ENCODE measurements at regions not wholly inside any gene's neighbourhood (a gene's known extent, or its start where the extent isn't known, plus 50 kb on each side); places are given as distances from the start of the nearest gene placed in this dataset.

GRCh38 chrX:76919761-76920160 lies 492.3 kb downstream of the MAGEE1 start:
- Histone ChIP-seq H4K8ac (ENCODE audit: low read depth in 2 of 2, low read length in 2 of 2) (no peak overlapping the region), H3K27ac (ENCODE audit: insufficient read depth, low read length) (no peak overlapping the region), H3K36me3 (ENCODE audit: control insufficient read depth, insufficient read depth, low read length) (no peaks in the 10 kb centered on the region), H3K9me3 (ENCODE audit: control insufficient read depth, insufficient read depth, low read length) (no peaks in the 10 kb centered on the region), H3K14ac (replicated peaks; ENCODE audit: low read depth, low read length) (no peak overlapping the region), H3K27me3 (ENCODE audit: control insufficient read depth, insufficient read depth, low read length) (no peaks in the 10 kb centered on the region), H3K9ac (ENCODE audit: low read depth, low read length) (no peak overlapping the region), H2AK9ac (replicated peaks; ENCODE audit: low read depth, low read length, poor library complexity) (no peak overlapping the region), H4K91ac (ENCODE audit: insufficient read depth, low read depth, low read length) (no peak overlapping the region), H4K20me1 (ENCODE audit: insufficient read depth, low read length) (no peaks in the 10 kb centered on the region), H3K4ac (ENCODE audit: low read depth, low read length) (no peak overlapping the region), H4K5ac (ENCODE audit: low read depth, low read length) (no peak overlapping the region), H3K18ac (ENCODE audit: low read depth, low read length) (no peak overlapping the region), H3K4me1 (ENCODE audit: control insufficient read depth, insufficient read depth, low read length) (no peaks in the 10 kb centered on the region), H2AFZ (replicated peaks; ENCODE audit: low read length, poor library complexity) (no peak overlapping the region), H2BK120ac (ENCODE audit: low read depth, low read length) (no peak overlapping the region), H3K9me1 (ENCODE audit: insufficient read depth, low read length) (no peaks in the 10 kb centered on the region), H2BK20ac (ENCODE audit: low read depth, low read length) (no peak overlapping the region), H2BK5ac (ENCODE audit: low read depth, low read length, poor library complexity, severe bottlenecking) (no peak overlapping the region), H3K23ac (ENCODE audit: low read depth, low read length) (no peak overlapping the region), H2AK5ac (ENCODE audit: low read depth, low read length) (no peak overlapping the region), H3K4me3 (ENCODE audit: insufficient read depth, low read depth, low read length) (no peak overlapping the region), H3K79me1 (ENCODE audit: low read depth in 1 of 2, low read length in 2 of 2) (no peaks in the 10 kb centered on the region), H3K56ac (ENCODE audit: extremely low read depth, insufficient read depth, low read length) (no peak overlapping the region), H2BK15ac (ENCODE audit: low read depth, low read length) (no peak overlapping the region), H3K4me2 (ENCODE audit: low read depth, low read length) (no peak overlapping the region)
- TF ChIP-seq USF2 (IDR thresholded peaks at IDR 0.05; ENCODE audit: low read depth, low read length) (no peak), MAFK (IDR thresholded peaks at IDR 0.05; ENCODE audit: low read depth, low read length) (no peak), NFE2L2 (IDR thresholded peaks at IDR 0.05; ENCODE audit: low read depth, low read length) (no peak), CHD1 (IDR thresholded peaks at IDR 0.05; ENCODE audit: low read depth, low read length) (no peak), SMC3 (IDR thresholded peaks at IDR 0.05; ENCODE audit: low read depth, low read length) (no peak), MAZ (IDR thresholded peaks at IDR 0.05; ENCODE audit: borderline replicate concordance, low read depth, low read length) (no peak), BHLHE40 (IDR thresholded peaks at IDR 0.05; ENCODE audit: low read depth, low read length) (no peak), FOS (IDR thresholded peaks at IDR 0.05; ENCODE audit: low read depth, low read length) (no peak), RFX5 (IDR thresholded peaks at IDR 0.05; ENCODE audit: low read depth, low read length) (no peak), RCOR1 (IDR thresholded peaks at IDR 0.05; ENCODE audit: insufficient replicate concordance, low read length) (no peak), MXI1 (IDR thresholded peaks at IDR 0.05; ENCODE audit: borderline replicate concordance, low read depth, low read length) (no peak), RAD21 (IDR thresholded peaks at IDR 0.05; ENCODE audit: low read length) (no peak), POLR2A (IDR thresholded peaks at IDR 0.05; ENCODE audit: low read depth, low read length) (no peak), CEBPB (IDR thresholded peaks at IDR 0.05; ENCODE audit: low read depth, low read length) (no peak)
- TF ChIP-seq, protein P1, sequence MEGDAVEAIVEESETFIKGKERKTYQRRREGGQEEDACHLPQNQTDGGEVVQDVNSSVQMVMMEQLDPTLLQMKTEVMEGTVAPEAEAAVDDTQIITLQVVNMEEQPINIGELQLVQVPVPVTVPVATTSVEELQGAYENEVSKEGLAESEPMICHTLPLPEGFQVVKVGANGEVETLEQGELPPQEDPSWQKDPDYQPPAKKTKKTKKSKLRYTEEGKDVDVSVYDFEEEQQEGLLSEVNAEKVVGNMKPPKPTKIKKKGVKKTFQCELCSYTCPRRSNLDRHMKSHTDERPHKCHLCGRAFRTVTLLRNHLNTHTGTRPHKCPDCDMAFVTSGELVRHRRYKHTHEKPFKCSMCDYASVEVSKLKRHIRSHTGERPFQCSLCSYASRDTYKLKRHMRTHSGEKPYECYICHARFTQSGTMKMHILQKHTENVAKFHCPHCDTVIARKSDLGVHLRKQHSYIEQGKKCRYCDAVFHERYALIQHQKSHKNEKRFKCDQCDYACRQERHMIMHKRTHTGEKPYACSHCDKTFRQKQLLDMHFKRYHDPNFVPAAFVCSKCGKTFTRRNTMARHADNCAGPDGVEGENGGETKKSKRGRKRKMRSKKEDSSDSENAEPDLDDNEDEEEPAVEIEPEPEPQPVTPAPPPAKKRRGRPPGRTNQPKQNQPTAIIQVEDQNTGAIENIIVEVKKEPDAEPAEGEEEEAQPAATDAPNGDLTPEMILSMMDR (conservative IDR thresholded peaks at IDR 0.05; ENCODE audit: low read depth, low read length) = no peak
- TF ChIP-seq, protein P2, sequence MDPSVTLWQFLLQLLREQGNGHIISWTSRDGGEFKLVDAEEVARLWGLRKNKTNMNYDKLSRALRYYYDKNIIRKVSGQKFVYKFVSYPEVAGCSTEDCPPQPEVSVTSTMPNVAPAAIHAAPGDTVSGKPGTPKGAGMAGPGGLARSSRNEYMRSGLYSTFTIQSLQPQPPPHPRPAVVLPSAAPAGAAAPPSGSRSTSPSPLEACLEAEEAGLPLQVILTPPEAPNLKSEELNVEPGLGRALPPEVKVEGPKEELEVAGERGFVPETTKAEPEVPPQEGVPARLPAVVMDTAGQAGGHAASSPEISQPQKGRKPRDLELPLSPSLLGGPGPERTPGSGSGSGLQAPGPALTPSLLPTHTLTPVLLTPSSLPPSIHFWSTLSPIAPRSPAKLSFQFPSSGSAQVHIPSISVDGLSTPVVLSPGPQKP (IDR thresholded peaks at IDR 0.05; ENCODE audit: borderline replicate concordance, low read depth, low read length) = no peak
- DNase-seq (no peak), ATAC-seq (ENCODE audit: low read depth) (no peak)
- BruUV-seq (replicated peaks) = no TSS peak
- dilution Hi-C loops (cut with HindIII; ENCODE audit: low sequenced_read_pairs, unreplicated experiment) = no loop called here
- intact Hi-C loops (cut with micrococcal nuclease) = no loop called here
- in situ Hi-C loops (cut with MboI; ENCODE audit: low sequenced_read_pairs) = no loop called here
- CTCF ChIA-PET = interaction anchor here (0.5 kb wide), 1 partner anchor 29 kb away, joined by 3 read pairs; no protein-coding TSS in a partner anchor
- no CpG with 5 or more reads among the region's 2 CpGs for WGBS, 2 experiments (ENCODE audit: extremely low coverage in 2 of 2, insufficient read length in 1 of 2)
- POLR2A ChIA-PET (ENCODE audit: unreplicated experiment) = no interaction called here

All from IMR-90 (cell line).